Activated CD8-positive, alpha-beta memory T cell treated with anti-CD3 and anti-CD28 coated beads for 24 hours (primary cell): ENCODE measurements at regions not wholly inside any gene's neighbourhood (a gene's known extent, or its start where the extent isn't known, plus 50 kb on each side); places are given as distances from the start of the nearest gene placed in this dataset.
A peak's percentile ranks its signal among the peaks of the same experiment; 100 is the strongest.
"Not testable (repeated sequence)": the region's sequence is repeated elsewhere in the genome, so short reads cannot be mapped to it uniquely, and the experiment has no call there.

Source experiments
- DNase-seq: peaks from one replicate; pipeline ENCODE4 v3.0.0-alpha.2; 2020

DNA sequence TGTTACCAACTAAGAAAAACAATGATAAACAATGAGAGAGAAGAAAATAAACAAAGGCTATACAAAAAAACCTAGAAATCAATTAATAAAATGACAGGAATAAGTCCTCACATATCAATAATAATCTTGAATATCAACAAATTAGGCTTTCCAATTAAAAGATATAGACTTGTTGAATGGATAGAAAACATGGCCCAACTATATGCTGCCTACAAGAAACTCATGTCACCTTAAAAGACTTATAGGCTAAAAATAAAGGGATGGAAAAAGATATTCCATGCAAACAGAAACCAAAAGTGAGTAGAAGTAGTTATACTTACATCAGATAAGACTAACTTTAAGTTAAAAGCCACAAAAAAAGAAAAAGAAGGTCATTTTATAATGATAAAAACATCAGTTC lies 183.9 kb downstream of the MYRFL start:
- DNase-seq = no peak

GRCh38 chr12:70011353-70011752 lies 186.3 kb downstream of the MYRFL start:
- DNase-seq = no peak

- not testable (repeated sequence) for DNase-seq
Observed at GRCh38 chr12:70013016-70013415, 188.0 kb downstream of the MYRFL start.

DNA sequence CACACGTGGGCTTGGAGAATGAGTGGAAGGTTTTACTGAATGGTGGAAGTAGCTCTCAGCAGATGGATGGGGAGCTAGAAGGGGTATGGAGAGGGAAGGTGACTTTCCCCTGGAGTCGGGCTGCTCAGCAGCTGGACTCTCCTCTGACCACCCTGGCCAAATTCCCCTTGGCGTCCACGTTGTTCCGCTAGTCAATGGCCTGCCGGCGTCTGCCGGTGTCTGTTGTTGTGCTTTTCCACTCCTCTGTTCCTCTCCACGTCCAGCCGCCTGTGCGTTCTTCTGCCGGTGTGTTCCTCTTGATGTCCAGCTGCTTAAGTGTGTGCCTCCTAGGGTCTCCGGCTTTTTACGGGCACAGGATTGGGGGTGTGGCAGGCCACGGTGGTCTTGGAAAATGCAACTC lies 203.5 kb downstream of the MYRFL start:
- no peak for DNase-seq

DNA sequence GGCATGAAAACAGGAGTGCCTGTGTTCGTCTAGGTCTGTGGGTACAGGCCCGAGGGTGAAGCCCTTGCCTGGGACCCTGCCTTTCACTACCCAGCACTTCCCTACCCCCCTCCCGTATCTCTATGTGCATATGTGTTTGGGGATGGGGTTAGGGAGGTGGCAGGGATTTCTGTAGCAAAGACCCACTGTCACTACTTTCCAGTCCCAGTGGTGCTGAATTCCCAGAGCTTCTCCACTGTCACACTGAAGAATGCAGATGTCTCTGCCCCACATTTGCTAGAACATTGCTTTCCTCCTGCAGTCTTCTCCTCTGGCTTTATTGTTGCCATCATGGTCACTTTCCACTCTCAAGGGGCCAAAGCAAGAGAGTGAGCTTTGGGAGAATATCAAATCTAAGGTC lies 203.9 kb downstream of the MYRFL start:
- DNase-seq = no peak

- DNase-seq = no peak
Observed at GRCh38 chr12:70031046-70031445, 206.0 kb downstream of the MYRFL start.

DNA sequence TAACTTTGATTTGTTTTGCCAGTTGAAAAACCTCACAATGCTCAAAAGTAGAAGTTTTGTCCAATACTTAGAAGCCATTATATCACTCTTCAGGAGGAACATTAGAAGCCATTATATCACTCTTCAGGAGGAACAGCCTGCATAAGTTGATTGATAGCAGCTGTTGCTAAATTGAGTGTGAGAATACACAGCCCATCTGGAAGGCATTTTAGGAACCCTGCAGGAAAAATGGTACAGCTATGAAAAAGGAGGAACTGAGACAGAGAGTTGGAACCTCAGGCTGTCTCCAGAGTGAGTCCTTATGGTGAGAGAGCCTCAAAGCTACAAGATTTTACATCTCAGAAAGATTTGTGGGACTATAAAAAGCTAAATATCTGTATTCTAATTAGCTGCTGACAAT lies 207.0 kb downstream of the MYRFL start:
- DNase-seq = no peak

DNA sequence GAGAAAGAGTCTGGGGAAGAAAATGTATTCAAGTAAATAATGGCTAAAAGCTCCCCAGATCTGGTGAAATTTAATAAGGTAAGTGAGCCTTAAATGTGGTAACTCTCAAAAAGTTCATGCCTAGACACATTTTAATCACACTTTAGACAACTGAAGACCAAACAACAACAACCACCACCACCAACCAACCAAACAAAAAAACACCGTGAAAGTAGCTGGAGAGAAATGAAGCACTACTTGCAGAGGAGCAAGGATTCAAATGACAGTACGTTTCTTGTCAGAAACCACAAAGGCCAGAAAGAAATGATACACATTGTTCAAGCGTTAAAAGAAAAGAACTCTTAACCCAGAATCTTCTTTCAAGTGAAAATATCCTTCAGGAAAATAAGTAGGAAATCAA lies 208.3 kb downstream of the MYRFL start:
- DNase-seq = no peak

DNA sequence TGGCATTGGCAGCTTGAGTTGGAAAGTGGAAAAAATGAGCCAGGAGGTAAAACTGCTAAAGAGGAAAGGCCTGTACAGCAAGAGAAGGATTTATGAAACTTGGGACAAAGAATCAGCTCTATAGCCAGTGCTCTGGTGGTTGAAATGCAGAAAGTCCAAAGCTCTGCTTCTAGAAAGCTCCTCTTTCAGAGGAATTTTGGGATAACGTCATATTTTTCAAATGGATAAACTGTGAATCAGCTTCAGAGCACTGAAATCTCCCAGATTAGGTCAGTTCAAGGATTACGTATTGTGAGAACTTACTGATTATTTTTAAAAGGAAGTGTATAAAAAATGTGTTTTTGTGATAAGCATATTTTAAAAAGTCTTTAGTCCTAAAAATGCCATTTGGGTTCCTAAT lies 203.1 kb upstream of the CNOT2 start:
- no peak for DNase-seq

GRCh38 chr12:70042675-70043074 lies 200.6 kb upstream of the CNOT2 start:
- no peak for DNase-seq

- DNase-seq = no peak
Observed at GRCh38 chr12:70043490-70044138, 199.6 kb upstream of the CNOT2 start.

GRCh38 chr12:70044167-70044566 lies 199.1 kb upstream of the CNOT2 start:
- no peak for DNase-seq

DNA sequence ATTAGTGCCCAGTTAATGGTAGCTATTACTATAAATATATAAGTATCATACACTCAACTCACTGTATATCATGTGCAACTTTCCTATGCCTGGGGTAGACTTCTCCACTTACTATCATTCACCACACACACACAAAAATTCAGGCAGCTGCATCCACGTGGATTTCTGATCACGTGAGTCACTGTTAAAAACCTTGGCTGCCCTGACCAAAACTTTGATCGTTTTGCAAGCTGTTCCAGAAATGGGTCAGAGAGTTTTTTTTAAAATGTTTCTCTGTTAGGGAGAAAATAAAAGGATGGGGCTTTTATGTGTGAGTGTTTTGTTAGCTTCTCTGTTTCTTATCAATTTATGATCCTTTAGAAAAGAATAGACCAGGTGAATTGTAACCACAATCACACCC lies 198.2 kb upstream of the CNOT2 start:
- no peak for DNase-seq

DNA sequence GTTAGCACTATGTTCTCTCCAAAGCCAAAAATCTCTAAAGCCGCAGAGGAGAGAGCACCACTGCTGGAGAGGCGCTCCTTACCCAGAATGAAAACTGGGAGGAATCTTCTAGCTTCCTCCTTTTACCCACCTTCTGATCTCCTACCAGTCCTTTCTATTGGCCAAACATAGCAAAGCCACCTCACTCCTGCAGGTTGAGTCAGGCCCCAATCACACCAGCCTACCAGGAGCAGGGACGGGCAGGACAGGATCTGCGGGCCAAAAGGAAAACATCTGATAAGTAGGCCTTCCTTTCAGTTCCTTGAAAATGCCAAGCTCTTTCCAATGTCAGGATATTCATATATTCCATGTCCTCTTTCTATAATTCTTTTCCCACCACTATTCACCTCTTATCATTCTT lies 197.7 kb upstream of the CNOT2 start:
- no peak for DNase-seq

DNA sequence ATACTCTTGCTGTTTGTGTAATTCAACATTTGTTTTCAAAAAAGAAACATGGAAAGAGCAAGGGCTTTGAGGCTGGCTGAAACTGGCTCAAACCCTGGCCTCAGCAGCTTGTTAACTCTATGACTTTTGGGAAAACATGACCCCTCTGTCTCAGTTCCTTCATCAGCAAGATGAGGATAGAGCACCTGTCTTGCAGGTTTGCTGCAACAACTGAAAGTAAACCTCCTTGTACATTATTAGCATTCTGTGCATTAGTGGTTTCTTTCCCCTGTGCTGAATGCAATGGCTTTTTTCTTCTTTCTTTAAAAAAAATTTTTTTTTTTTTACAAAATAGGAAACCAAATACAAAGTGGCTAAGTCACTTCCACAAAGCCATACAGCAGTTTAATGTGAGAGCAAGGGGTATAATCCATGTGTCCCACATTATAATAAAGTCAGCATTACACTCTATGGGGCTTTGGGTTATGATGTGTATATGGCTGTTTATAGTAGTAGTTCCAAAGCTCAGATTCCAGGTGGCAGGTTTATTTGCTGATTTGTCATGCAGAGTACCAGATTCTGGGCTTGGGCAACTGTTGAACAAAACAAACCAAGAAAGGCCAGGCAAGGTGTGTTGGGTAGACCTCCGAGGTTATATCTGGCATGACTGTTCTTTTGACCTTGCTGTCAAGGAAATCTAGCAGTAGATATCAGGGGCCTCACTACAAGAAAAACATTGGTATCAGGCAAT lies 194.5 kb upstream of the CNOT2 start:
- DNase-seq = no peak

- peak; percentile 57 for DNase-seq
Observed at GRCh38 chr12:70049596-70050360, 193.5 kb upstream of the CNOT2 start.

GRCh38 chr12:70052476-70052875 lies 190.8 kb upstream of the CNOT2 start:
- no peak for DNase-seq

GRCh38 chr12:70052931-70053497 lies 190.2 kb upstream of the CNOT2 start:
- no peak for DNase-seq

DNA sequence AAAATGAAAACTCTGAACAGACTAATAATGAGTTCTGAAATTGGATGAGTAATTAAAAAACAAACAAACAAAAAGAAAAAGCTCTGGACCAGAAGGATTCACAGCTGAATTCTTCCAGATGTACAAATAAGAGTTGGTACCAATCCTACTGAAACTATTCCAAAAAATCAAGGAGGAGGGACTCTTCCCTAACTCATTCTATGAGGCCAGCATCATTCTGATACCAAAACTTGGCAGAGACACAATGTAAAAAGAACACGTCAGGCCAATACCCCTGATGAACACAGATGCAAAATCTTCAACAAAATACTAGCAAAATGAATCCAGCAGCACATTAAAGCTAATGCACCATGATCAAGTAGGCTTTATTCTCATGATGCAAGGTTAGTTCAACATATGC lies 183.9 kb upstream of the CNOT2 start:
- DNase-seq = no peak

GRCh38 chr12:70060634-70061033 lies 182.6 kb upstream of the CNOT2 start:
- no peak for DNase-seq

GRCh38 chr12:70068743-70069142 lies 174.5 kb upstream of the CNOT2 start:
- DNase-seq = no peak

- DNase-seq = no peak
Observed at GRCh38 chr12:70069221-70070105, 173.8 kb upstream of the CNOT2 start.
